A673 (cell line): ENCODE measurements at regions not wholly inside any gene's neighbourhood (a gene's known extent, or its start where the extent isn't known, plus 50 kb on each side); places are given as distances from the start of the nearest gene placed in this dataset.

Experiments
- CTCF ChIP-seq: fragments of 300-800, 200-600 bp; sonication (generic); conservative IDR thresholded peaks from 2 replicates; pipeline ENCODE4 v1.5.1; 2017; ENCODE audit warnings: low read depth, mild to moderate bottlenecking, antibody characterized with exemption, low read length, moderate library complexity, mixed read lengths
- EZH2 ChIP-seq: fragments of 200-600 bp; sonication (generic); IDR thresholded peaks from 2 replicates; pipeline ENCODE4 v1.6.1; 2017; ENCODE audit warnings: borderline replicate concordance, low read depth, mild to moderate bottlenecking, mixed read lengths, antibody characterized with exemption, low read length; ENCODE audit not compliant: poor library complexity, severe bottlenecking

GRCh38 chr2:140033638-140034037, 1253.4 kb upstream of the NXPH2 start:
- TF ChIP-seq CTCF (no peak), EZH2 (no peak)
